WERI-Rb-1 (cell line): ENCODE measurements at regions not wholly inside any gene's neighbourhood (a gene's known extent, or its start where the extent isn't known, plus 50 kb on each side); places are given as distances from the start of the nearest gene placed in this dataset.

ENCODE experiments used
- DNase-seq: peaks from one replicate; pipeline ENCODE4 v3.0.0-alpha.2; 2020
- H3K27ac ChIP-seq: fragments of 250-450 bp; sonication (Bioruptor Pico); 2 replicates; pipeline ENCODE4 v1.5.1; 2020; ENCODE audit warnings: mild to moderate bottlenecking, moderate library complexity
- H3K27me3 ChIP-seq: fragments of 250-450 bp; sonication (Bioruptor Pico); 2 replicates; pipeline ENCODE4 v1.5.1; 2021; ENCODE audit warnings: mild to moderate bottlenecking, low read depth, moderate library complexity; ENCODE audit not compliant: insufficient read depth, severe bottlenecking
- H3K36me3 ChIP-seq: fragments of 250-450 bp; sonication (Bioruptor Pico); 2 replicates; pipeline ENCODE4 v1.5.1; 2020; ENCODE audit warnings: mild to moderate bottlenecking, moderate library complexity
- H3K4me3 ChIP-seq: 2 replicates; pipeline ENCODE4 v1.5.1; 2011; ENCODE audit warnings: low read depth, mild to moderate bottlenecking, control low read depth, low read length
- H3K9me3 ChIP-seq: fragments of 250-450 bp; sonication (Bioruptor Pico); 2 replicates; pipeline ENCODE4 v1.5.1; 2021; ENCODE audit warnings: mild to moderate bottlenecking, moderate library complexity; ENCODE audit not compliant: severe bottlenecking
- TF ChIP-seq, protein P1 (sequence below): IDR thresholded peaks from 2 replicates; pipeline ENCODE4 v1.5.1; 2011; ENCODE audit warnings: low read depth, mild to moderate bottlenecking, control low read depth, inconsistent platforms, low read length

DNA sequence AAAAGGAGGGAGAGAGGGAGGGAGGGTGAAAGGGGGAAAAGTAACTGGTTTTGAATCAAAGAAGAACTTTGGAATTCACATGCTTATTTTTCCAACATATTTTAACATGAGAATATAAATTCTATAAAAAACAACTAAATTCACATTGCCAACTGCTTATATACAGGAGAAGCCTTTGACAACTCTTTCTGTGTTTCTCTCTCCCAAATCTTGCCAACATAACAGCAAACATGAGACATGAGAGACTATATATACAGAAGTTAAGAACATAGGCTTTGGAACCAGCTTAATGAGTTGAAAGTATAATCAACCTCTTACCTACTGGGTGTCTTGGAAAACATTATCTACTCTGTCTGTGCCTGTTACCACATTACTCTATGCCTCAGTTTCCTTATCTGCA, 493.3 kb downstream of the RFC3 start:
- H3K4me3 ChIP-seq, result no peak overlapping the region
- no peak overlapping the region for H3K27ac ChIP-seq
- no peaks in the 10 kb centered on the region for H3K9me3 ChIP-seq
- H3K36me3 ChIP-seq, result no peaks in the 10 kb centered on the region
- no peak for DNase-seq
- H3K27me3 ChIP-seq, result no peaks in the 10 kb centered on the region
- TF ChIP-seq, protein P1, sequence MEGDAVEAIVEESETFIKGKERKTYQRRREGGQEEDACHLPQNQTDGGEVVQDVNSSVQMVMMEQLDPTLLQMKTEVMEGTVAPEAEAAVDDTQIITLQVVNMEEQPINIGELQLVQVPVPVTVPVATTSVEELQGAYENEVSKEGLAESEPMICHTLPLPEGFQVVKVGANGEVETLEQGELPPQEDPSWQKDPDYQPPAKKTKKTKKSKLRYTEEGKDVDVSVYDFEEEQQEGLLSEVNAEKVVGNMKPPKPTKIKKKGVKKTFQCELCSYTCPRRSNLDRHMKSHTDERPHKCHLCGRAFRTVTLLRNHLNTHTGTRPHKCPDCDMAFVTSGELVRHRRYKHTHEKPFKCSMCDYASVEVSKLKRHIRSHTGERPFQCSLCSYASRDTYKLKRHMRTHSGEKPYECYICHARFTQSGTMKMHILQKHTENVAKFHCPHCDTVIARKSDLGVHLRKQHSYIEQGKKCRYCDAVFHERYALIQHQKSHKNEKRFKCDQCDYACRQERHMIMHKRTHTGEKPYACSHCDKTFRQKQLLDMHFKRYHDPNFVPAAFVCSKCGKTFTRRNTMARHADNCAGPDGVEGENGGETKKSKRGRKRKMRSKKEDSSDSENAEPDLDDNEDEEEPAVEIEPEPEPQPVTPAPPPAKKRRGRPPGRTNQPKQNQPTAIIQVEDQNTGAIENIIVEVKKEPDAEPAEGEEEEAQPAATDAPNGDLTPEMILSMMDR, result no peak

DNA sequence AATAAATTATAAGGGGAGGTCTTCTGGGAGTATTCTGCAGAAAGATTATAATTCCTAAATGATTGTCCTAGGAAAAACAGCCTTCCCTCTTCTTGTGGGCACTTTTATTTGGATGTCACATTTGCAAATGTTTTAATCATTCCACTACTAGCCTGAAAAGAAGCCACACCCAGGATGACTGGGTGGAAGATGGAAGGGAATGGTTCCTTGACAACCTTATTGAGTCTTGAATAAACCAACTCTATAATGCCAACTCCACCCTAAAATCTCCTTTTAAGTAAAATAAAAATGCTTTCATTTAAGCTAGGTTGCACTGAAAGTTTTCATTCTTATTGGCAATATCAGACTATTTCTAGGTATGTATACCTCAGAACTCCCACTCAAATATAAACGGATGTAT, 494.6 kb downstream of the RFC3 start:
- Histone ChIP-seq H3K27me3 (no peaks in the 10 kb centered on the region), H3K4me3 (no peak overlapping the region), H3K27ac (no peak overlapping the region), H3K36me3 (no peaks in the 10 kb centered on the region), H3K9me3 (no peaks in the 10 kb centered on the region)
- no peak for DNase-seq
- TF ChIP-seq, protein P1, result no peak

DNA sequence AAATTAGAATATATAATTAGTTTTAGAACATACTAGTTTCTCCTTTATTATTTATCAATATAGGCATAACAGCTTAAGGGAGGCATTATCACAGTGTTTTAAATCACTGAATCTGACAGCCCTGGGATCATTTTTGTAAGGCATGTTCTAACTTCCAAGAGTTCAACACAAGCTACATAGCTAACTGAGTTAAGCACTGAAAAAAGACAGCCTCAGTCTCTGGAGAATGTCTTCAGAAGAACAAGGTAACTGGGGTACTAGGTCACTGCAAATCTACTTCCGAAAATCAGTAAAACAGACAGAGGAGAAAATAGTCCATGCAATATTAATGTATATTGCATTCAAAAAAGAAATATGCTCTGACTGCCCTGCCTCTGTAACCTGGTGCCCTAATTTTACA, 502.1 kb downstream of the RFC3 start:
- Histone ChIP-seq H3K9me3 (no peaks in the 10 kb centered on the region), H3K4me3 (no peak overlapping the region), H3K27ac (no peak overlapping the region), H3K27me3 (no peaks in the 10 kb centered on the region), H3K36me3 (no peaks in the 10 kb centered on the region)
- no peak for DNase-seq
- TF ChIP-seq, protein P1, result no peak

DNA sequence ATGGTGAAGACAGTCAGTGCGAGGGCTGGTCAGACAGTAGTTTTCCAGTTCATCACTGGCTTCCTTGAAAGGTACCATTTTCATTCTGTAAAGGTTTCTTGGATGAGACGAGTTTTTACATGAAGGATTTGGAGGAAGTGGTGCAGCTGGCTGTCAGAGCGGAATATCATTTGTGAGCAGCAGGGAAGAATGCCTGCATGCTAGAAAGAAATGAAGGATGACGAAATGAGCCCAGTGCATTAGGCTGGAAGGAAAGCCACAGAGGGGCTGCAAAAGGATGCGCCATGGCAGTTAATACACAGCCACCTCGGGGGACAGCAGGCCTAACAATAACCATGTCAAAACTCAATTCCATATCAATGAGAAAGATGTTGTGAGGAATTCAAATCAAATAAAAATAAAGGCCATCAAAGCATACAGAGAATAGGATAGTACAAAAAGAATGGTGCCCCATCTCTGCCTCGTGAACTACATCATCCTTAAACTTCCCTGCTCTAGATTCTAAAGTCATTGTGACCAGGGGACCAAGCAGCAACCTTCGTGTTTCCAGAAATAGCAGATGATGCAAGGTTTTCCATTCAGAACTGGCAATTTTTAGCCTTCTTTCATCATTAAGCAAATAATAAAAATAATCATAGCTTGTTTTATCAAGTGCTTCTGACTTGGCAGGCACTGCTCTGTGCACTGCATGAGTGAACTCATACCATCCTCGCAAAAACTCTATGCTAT, 504.2 kb downstream of the RFC3 start:
- Histone ChIP-seq H3K36me3 (no peaks in the 10 kb centered on the region), H3K4me3 (no peak overlapping the region), H3K9me3 (no peaks in the 10 kb centered on the region), H3K27ac (no peak overlapping the region), H3K27me3 (no peaks in the 10 kb centered on the region)
- DNase-seq, result no peak
- TF ChIP-seq, protein P1, result no peak

DNA sequence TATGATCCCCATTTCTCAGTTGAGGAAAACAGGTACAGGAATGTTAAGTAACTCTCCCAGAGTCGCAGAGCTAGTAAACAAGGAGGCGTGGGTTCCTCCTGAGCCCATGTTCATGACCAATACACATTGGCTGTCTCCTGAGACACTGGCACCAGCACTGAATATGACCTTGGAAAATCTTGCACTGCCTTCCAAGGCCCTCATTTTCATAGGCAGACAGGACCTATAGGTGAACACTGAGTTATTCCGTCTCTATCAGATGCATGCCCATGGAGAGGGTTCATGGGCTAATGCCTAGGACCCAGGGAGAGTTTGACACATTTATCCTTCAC, 504.8 kb downstream of the RFC3 start:
- no peak overlapping the region for H3K27ac ChIP-seq

More for the DNA sequence above, 504.8 kb downstream of the RFC3 start:
- Histone ChIP-seq H3K4me3 (no peak overlapping the region), H3K9me3 (no peaks in the 10 kb centered on the region), H3K27me3 (no peaks in the 10 kb centered on the region), H3K36me3 (no peaks in the 10 kb centered on the region)
- TF ChIP-seq, protein P1, result no peak
- DNase-seq, result no peak
